GM12891 (cell line): ENCODE measurements at regions not wholly inside any gene's neighbourhood (a gene's known extent, or its start where the extent isn't known, plus 50 kb on each side); places are given as distances from the start of the nearest gene placed in this dataset.

Experiments
- DNase-seq: peaks from one replicate; pipeline ENCODE4 v3.0.0; 2011; ENCODE audit warnings: low spot score; ENCODE audit not compliant: insufficient read length
- FAIRE-seq: peaks from 2 replicates; lab custom pipeline; 2011; peaks lifted over from hg19 to GRCh38; lab: Jason Lieb, UNC
- PAX5 ChIP-seq: IDR thresholded peaks from 2 replicates; pipeline ENCODE4 v1.6.1; 2011; ENCODE audit warnings: low read length, moderate library complexity, mild to moderate bottlenecking; ENCODE audit not compliant: insufficient read depth, severe bottlenecking
- POLR2A ChIP-seq: IDR thresholded peaks from 2 replicates; pipeline ENCODE4 v1.6.1; 2011; ENCODE audit warnings: low read depth, low read length, control low read depth
- POLR2AphosphoS5 ChIP-seq: IDR thresholded peaks from 2 replicates; pipeline ENCODE4 v1.6.1; 2011; ENCODE audit warnings: low read depth, low read length, control low read depth
- POU2F2 ChIP-seq: IDR thresholded peaks from 2 replicates; pipeline ENCODE4 v1.6.1; 2011; ENCODE audit warnings: low read depth, mild to moderate bottlenecking, control low read depth, low read length, moderate library complexity
- SPI1 ChIP-seq: IDR thresholded peaks from 2 replicates; pipeline ENCODE4 v1.6.1; 2011; ENCODE audit warnings: low read depth, low read length, control low read depth
- TAF1 ChIP-seq: IDR thresholded peaks from 2 replicates; pipeline ENCODE4 v1.6.1; 2011; ENCODE audit warnings: low read depth, low read length, control low read depth

DNA sequence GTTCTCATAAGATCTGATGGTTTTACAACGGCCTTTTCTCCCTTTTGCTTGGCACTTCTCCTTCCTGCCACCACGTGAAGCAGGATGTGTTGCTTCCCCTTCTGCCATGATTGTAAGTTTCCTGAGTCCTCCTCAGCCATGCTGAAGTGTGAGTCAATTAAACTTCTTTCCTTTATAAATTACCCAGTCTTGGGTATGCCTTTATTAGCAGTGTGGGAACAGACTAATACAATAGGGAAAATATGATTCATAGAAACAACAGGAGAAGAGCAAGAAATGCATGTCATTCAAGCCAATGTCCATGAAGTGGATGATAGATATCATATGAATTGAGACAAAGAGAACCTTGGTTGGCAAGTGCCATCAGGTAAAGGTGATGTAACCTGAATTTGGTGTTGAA is 128.3 kb upstream of the HAPLN1 start:
- DNase-seq (no peak), FAIRE-seq (no peak)
- TF ChIP-seq TAF1 (no peak), PAX5 (no peak), POLR2AphosphoS5 (no peak), POLR2A (no peak), SPI1 (no peak), POU2F2 (no peak)

GRCh38 chr5:83846624-83847350 is 126.1 kb upstream of the HAPLN1 start:
- FAIRE-seq (no peak), DNase-seq (no peak)
- TF ChIP-seq POLR2A: no peak
- TF ChIP-seq PAX5: no peak
- TF ChIP-seq TAF1: no peak
- no peak for TF ChIP-seq SPI1
- TF ChIP-seq POLR2AphosphoS5: no peak
- TF ChIP-seq POU2F2: no peak

DNA sequence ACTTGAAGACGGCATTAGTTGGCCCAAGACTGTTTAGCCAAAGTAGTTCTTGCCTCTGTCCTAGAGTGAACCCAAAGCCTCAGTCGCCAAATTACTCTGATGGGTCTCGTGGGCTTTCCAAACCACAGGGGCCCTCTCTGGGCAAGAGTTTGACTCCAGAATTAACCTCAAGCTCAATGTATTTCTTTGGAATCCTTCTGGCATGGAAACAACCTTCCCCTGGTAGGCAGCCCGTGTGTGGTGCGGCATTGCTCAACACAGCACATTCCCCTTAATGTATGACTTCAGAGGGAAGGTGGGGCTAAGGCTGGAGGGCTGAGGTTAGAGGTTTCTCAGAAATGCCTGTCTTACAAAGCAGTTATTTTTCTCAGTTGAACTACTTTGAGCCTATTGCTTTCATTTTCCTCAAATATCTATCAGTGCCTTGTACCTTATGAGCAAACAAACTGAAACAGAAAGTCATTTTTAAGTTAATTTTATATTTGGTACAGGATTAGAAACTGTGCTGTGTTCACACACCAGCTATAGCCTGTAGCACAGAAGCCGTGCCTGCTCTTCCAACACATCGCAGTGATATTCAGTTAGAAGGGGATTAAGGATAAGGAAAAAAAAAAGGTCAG is 123.9 kb upstream of the HAPLN1 start:
- TF ChIP-seq POLR2AphosphoS5: no peak
- no peak for TF ChIP-seq POU2F2
- no peak for TF ChIP-seq TAF1
- TF ChIP-seq PAX5: no peak
- TF ChIP-seq POLR2A: no peak
- no peak for TF ChIP-seq SPI1
- FAIRE-seq (peak; percentile 96), DNase-seq (peak; percentile 24)

DNA sequence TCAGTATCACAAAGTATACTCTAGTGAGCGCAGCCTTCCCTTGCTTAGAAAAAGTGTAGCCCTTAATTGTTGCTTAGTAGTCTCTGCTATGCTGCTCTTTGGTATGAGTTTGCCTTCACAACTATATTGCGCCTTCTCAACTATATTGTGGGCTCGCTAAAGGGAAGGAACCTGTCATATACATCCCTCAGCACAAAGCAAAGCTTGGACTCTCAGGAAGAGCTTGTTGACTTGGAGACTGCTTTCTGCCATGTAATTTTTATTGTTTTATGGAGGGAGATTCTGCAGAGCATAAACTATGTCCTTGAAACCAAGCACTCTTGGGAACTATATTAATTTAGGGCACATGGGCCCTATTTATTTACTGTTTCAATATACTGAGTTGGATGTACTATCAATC is 119.1 kb upstream of the HAPLN1 start:
- FAIRE-seq (no peak), DNase-seq (no peak)
- TF ChIP-seq POLR2A (no peak), TAF1 (no peak), POLR2AphosphoS5 (no peak), PAX5 (no peak), SPI1 (no peak), POU2F2 (no peak)

- no peak for TF ChIP-seq SPI1
- no peak for TF ChIP-seq POLR2AphosphoS5
- TF ChIP-seq POLR2A: no peak
- no peak for TF ChIP-seq PAX5
- no peak for TF ChIP-seq POU2F2
- TF ChIP-seq TAF1: no peak
- DNase-seq (no peak), FAIRE-seq (no peak)
Measured at GRCh38 chr5:83839256-83839655, 118.6 kb upstream of the HAPLN1 start.

- DNase-seq (no peak), FAIRE-seq (no peak)
- TF ChIP-seq TAF1: no peak
- no peak for TF ChIP-seq POLR2AphosphoS5
- no peak for TF ChIP-seq POU2F2
- no peak for TF ChIP-seq POLR2A
- no peak for TF ChIP-seq SPI1
- TF ChIP-seq PAX5: no peak
Measured at GRCh38 chr5:83837265-83837907, 116.7 kb upstream of the HAPLN1 start.

DNA sequence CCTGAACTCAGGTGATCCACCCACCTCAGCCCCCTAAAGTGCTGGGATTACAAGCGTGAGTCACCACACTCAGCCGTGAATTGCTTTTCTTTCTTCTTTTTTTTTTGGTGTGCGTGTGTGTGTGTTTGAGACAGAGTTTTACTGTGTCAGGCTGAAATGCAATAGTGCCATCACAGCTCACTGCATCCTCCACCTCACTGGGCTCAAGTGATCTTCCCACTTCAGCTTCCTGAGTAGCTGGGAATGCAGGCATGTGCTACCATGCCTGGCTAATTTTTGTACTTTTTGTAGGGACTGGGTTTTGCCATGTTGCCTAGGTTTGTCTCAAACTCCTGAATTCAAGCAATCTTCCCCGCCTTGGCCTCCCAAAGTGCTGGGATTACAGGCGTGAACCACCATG is 113.7 kb upstream of the HAPLN1 start:
- TF ChIP-seq TAF1 (no peak), POLR2A (no peak), PAX5 (no peak), POU2F2 (no peak), POLR2AphosphoS5 (no peak), SPI1 (no peak)
- FAIRE-seq (no peak), DNase-seq (no peak)

DNA sequence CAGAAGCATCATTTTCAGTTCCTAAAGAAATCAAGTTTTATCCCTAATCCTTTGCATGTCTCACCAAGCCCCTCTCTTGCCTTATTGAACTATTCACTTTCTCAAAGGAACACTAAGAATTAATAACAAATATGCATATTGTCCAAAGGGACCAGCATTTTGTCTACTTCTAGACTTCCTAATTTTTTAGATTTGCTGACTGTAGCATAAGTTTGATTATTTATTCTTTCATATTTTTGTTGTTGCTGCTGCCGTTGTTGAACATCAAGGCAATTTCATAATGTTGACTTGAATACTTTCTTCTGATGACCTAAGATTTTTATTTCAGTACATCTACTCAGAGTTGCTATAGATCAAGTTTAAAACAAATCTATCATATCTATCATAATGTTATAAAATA is 111.2 kb upstream of the HAPLN1 start:
- no peak for TF ChIP-seq TAF1
- no peak for FAIRE-seq
- no peak for DNase-seq

DNA sequence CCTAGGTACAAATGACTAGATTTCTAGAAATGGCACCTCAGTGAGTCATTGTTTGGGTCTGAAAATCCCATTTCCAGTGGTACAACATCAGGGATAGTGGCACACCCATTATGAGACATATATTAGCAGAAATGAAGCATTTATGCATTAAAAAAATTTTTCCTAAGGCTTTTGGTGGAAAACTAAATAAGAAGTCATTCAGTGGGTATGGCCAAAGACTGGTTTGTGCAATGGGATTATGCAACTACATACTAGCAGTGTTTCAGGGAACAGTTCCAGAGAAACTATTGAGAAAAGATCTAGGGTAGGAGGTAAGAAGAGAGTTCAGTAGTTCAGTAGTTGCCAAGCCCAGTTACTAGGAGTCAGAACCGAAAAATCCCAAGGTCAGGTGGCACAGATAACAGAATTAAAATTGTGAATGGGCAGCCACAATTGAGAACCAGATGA is 106.5 kb upstream of the HAPLN1 start:
- FAIRE-seq (no peak), DNase-seq (no peak)
- TF ChIP-seq POU2F2 (no peak), POLR2AphosphoS5 (no peak), SPI1 (no peak), PAX5 (no peak), POLR2A (no peak), TAF1 (no peak)

DNA sequence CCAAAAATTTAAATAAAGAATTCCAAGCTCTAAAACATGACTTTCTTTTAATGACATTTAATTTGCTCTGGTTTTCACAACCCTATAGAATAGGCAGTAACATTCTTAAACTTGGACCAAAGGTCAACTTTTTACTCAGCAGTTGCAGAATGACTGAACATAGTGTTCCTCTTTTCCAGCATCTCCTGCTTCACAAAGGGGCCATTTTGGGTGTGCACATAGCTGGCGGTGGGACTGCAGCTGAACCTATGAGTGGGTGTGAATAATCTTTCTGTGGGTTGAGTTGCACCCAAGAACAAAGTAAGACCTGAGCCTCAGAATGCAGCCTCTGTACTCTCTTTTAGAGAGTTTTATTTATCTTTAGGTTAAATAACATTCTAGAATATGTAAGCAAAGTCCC is 96.9 kb upstream of the HAPLN1 start:
- DNase-seq (no peak), FAIRE-seq (no peak)
- TF ChIP-seq SPI1 (peak; percentile 70), POLR2A (no peak)

GRCh38 chr5:83815661-83816060 is 95.0 kb upstream of the HAPLN1 start:
- no peak for FAIRE-seq
- DNase-seq: no peak
- TF ChIP-seq POLR2AphosphoS5 (no peak), SPI1 (no peak), POU2F2 (no peak), PAX5 (no peak), POLR2A (no peak), TAF1 (no peak)
